Endodermal cell (in vitro differentiated cells): ENCODE measurements at regions not wholly inside any gene's neighbourhood (a gene's known extent, or its start where the extent isn't known, plus 50 kb on each side); places are given as distances from the start of the nearest gene placed in this dataset.

Experiments used
- DNase-seq: peaks from one replicate; pipeline ENCODE4 v3.0.0-alpha.2; 2017
- H3K27ac ChIP-seq: 2 replicates; pipeline ENCODE4 v1.5.1; 2013; ENCODE audit warnings: mild to moderate bottlenecking, low read depth, low read length, moderate library complexity
- H3K27me3 ChIP-seq: 2 replicates; pipeline ENCODE4 v1.6.1; 2013; ENCODE audit warnings: mild to moderate bottlenecking, low read length, moderate library complexity; ENCODE audit not compliant: insufficient read depth, control insufficient read depth, poor library complexity, severe bottlenecking
- H3K36me3 ChIP-seq: 2 replicates; pipeline ENCODE4 v1.7.0; 2013; ENCODE audit warnings: mild to moderate bottlenecking, low read length, moderate library complexity; ENCODE audit not compliant: control insufficient read depth, insufficient read depth
- H3K4me1 ChIP-seq: one replicate; pipeline ENCODE4 v1.7.0; 2013; ENCODE audit warnings: low read length; ENCODE audit not compliant: control insufficient read depth, insufficient read depth
- H3K4me3 ChIP-seq: 2 replicates; pipeline ENCODE4 v1.5.1; 2013; ENCODE audit warnings: mild to moderate bottlenecking, low read length, moderate library complexity
- H3K9ac ChIP-seq: 2 replicates; pipeline ENCODE4 v1.6.1; 2013; ENCODE audit warnings: mild to moderate bottlenecking, low read length, moderate library complexity; ENCODE audit not compliant: poor library complexity, severe bottlenecking; ENCODE audit errors: extremely low read depth
- H3K9me3 ChIP-seq: 2 replicates; pipeline ENCODE4 v1.6.1; 2013; ENCODE audit warnings: mild to moderate bottlenecking, low read length, moderate library complexity; ENCODE audit not compliant: control insufficient read depth
- H3K27ac Mint-ChIP-seq: 2 replicates; pipeline ENCODE4 v1.8.0; 2020; ENCODE audit warnings: mixed read lengths
- H3K27me3 Mint-ChIP-seq: 2 replicates; pipeline ENCODE4 v1.8.0; 2021; ENCODE audit warnings: mild to moderate bottlenecking, mixed read lengths; ENCODE audit not compliant: insufficient read depth
- H3K36me3 Mint-ChIP-seq: 2 replicates; pipeline ENCODE4 v1.8.0; 2020; ENCODE audit warnings: low read depth, mixed read lengths
- H3K4me1 Mint-ChIP-seq: 2 replicates; pipeline ENCODE4 v1.8.0; 2020; ENCODE audit warnings: mixed read lengths
- H3K4me3 Mint-ChIP-seq: 2 replicates; pipeline ENCODE4 v1.8.0; 2020; ENCODE audit warnings: mild to moderate bottlenecking, moderate library complexity, mixed read lengths
- H3K9me3 Mint-ChIP-seq: 2 replicates; pipeline ENCODE4 v1.8.0; 2020; ENCODE audit warnings: mild to moderate bottlenecking, mixed read lengths
- WGBS, 2 experiments: methylation state at CpG; one replicate each; pipeline versions ENCODE4 v1.1.5 to v1.1.7; 2013; ENCODE audit warnings: missing lambda C conversion rate in 2 of 2, mixed read lengths in 1 of 2; ENCODE audit not compliant: insufficient coverage in 1 of 2, insufficient read length in 1 of 2; 5-methylcytosine and 5-hydroxymethylcytosine counted together
- TF ChIP-seq, protein P1 (sequence below): fragments of 200-600 bp; sonication (generic); conservative IDR thresholded peaks from 2 replicates; pipeline ENCODE4 v1.5.0; 2021; ENCODE audit warnings: antibody characterized with exemption, mild to moderate bottlenecking

DNA sequence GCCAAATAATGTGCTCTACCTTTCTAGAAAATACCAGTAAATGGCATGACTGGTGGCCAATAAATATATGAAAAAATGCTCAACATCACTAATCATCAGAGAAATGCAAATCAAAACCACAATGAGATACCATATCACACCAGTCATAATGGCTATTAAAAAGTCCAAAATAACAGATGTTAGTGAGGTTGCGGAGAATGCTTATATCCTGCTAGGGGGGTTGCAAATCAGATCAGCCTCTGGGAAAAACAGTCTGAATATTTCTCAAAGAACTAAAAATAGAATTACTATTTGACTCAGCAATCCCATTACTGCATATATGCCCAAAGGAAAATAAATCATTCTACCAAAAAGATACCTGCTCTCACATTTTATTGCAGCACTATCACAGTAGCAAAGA lies 115.1 kb downstream of the RASGEF1B start:
- Mint-ChIP-seq H3K9me3 (no peaks in the 10 kb centered on the region), H3K36me3 (no peaks in the 10 kb centered on the region), H3K27ac (no peak overlapping the region), H3K4me1 (peaks cover 13% of the 10 kb centered on the region), H3K4me3 (no peak overlapping the region), H3K27me3 (peaks cover 13% of the 10 kb centered on the region)
- DNase-seq: no peak
- H3K4me1 ChIP-seq: peaks cover 7% of the 10 kb centered on the region
- no peak overlapping the region for H3K9ac ChIP-seq
- 100% methylated on average over 1 of the region's 1 CpG for WGBS, 2 experiments
- no peaks in the 10 kb centered on the region for H3K36me3 ChIP-seq
- TF ChIP-seq, protein P1, sequence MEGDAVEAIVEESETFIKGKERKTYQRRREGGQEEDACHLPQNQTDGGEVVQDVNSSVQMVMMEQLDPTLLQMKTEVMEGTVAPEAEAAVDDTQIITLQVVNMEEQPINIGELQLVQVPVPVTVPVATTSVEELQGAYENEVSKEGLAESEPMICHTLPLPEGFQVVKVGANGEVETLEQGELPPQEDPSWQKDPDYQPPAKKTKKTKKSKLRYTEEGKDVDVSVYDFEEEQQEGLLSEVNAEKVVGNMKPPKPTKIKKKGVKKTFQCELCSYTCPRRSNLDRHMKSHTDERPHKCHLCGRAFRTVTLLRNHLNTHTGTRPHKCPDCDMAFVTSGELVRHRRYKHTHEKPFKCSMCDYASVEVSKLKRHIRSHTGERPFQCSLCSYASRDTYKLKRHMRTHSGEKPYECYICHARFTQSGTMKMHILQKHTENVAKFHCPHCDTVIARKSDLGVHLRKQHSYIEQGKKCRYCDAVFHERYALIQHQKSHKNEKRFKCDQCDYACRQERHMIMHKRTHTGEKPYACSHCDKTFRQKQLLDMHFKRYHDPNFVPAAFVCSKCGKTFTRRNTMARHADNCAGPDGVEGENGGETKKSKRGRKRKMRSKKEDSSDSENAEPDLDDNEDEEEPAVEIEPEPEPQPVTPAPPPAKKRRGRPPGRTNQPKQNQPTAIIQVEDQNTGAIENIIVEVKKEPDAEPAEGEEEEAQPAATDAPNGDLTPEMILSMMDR: no peak
- no peaks in the 10 kb centered on the region for H3K27me3 ChIP-seq
- no peaks in the 10 kb centered on the region for H3K9me3 ChIP-seq
- no peak overlapping the region for H3K27ac ChIP-seq
- no peak overlapping the region for H3K4me3 ChIP-seq

DNA sequence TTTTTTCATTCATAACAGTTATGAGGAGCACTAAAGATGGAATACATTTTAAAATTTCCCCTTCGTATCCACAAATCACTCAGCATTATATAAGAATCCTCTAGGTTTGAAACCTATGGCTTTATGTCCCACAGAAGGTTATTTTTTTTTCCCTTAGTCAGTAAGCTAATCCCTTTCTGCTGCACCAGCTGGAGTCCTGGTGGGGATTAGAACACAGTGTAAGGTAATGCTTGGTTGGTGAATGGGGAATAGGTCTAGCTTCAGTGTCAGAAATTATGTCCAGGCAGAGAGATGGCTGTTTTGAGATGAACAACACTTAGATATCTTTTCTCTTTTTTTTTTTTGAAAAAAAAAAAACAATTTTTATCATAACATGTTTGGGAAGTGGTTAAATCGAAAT lies 116.6 kb downstream of the RASGEF1B start:
- Histone ChIP-seq H3K36me3 (no peaks in the 10 kb centered on the region), H3K4me1 (peaks cover 7% of the 10 kb centered on the region), H3K27me3 (no peaks in the 10 kb centered on the region), H3K4me3 (no peak overlapping the region), H3K9me3 (no peaks in the 10 kb centered on the region), H3K9ac (no peak overlapping the region), H3K27ac (no peak overlapping the region)
- peaks cover 13% of the 10 kb centered on the region for H3K4me1 Mint-ChIP-seq
- TF ChIP-seq, protein P1: no peak
- H3K4me3 Mint-ChIP-seq: no peak overlapping the region
- no peak for DNase-seq
- no peak overlapping the region for H3K27ac Mint-ChIP-seq
- WGBS, 2 experiments: 86 to 100% methylated on average over 1 to 2 of the region's 2 CpGs
- H3K9me3 Mint-ChIP-seq: no peaks in the 10 kb centered on the region
- peaks cover 13% of the 10 kb centered on the region for H3K27me3 Mint-ChIP-seq
- no peaks in the 10 kb centered on the region for H3K36me3 Mint-ChIP-seq

DNA sequence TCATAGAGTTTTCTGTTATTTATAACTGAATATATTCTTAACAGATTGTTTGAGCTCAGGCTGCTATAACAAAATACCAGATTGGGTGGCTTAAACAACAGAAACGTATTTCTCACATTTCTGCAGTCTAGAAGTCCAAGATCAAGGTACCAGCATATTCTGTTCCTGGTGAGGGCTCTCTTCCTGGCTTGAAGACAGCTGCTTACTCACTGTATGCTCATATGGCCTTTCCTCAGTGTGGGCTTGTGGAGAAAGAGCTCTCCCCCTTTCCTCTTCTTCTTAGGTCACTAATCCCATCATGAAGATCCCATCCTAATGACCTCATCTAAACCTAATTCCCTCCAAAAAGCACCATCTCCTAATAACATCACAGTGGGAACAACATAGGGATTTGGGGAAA lies 117.8 kb downstream of the RASGEF1B start:
- Mint-ChIP-seq H3K27me3 (peaks cover 13% of the 10 kb centered on the region), H3K27ac (no peak overlapping the region), H3K4me1 (peaks cover 10% of the 10 kb centered on the region), H3K9me3 (no peaks in the 10 kb centered on the region), H3K4me3 (no peak overlapping the region), H3K36me3 (no peaks in the 10 kb centered on the region)
- Histone ChIP-seq H3K4me3 (no peak overlapping the region), H3K9me3 (no peaks in the 10 kb centered on the region), H3K27me3 (no peaks in the 10 kb centered on the region), H3K27ac (no peak overlapping the region), H3K36me3 (no peaks in the 10 kb centered on the region), H3K9ac (no peak overlapping the region), H3K4me1 (peaks cover 3% of the 10 kb centered on the region)
- DNase-seq: no peak
- 60 to 88% methylated on average over 1 of the region's 1 CpG for WGBS, 2 experiments
- TF ChIP-seq, protein P1: no peak
